NB4 (cell line): ENCODE measurements at regions not wholly inside any gene's neighbourhood (a gene's known extent, or its start where the extent isn't known, plus 50 kb on each side); places are given as distances from the start of the nearest gene placed in this dataset.
"Not testable (repeated sequence)": the region's sequence is repeated elsewhere in the genome, so short reads cannot be mapped to it uniquely, and the experiment has no call there.

Experiments used
- CTCF ChIP-seq: IDR thresholded peaks from one replicate; pipeline ENCODE4 v1.5.1; 2012; ENCODE audit warnings: low read depth, low read length
- MAX ChIP-seq: IDR thresholded peaks from 2 replicates; pipeline ENCODE4 v1.6.1; 2011; ENCODE audit warnings: low read depth, low read length

GRCh38 chr7:65136850-65137249, 130.4 kb upstream of the ERV3-1 start:
- not testable (repeated sequence) for TF ChIP-seq CTCF, MAX
